ENCODE measurements at regions not wholly inside any gene's neighbourhood (a gene's known extent, or its start where the extent isn't known, plus 50 kb on each side); places are given as distances from the start of the nearest gene placed in this dataset.

DNA sequence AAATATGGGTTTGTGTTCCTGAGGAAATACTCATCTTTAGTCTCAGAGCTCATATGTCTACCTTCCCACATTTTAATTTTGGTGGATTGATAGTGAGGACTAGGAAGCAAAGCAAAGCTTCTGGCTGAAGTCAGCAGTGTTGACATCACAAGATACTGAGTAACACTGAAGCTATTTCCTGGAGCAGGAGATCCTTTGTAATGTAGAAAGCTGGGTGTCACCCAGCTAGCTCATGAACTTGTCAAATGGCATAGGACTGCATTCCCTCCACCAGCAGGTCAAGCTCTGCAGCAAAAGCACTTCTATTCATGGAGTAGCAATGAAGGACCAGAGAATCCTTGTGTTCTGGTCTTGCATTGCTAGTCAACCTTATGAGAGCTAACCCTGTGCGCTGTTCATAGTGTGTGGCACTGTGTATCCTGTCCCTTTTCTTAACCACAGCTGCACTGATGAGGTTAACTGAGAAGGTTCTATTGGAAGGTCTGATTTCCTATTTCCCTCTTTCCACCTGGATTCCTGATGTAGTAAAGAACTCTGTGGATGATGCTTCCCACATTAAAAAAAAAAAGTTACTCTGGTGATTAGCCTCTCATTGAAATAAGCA lies 94.8 kb upstream of the ZNF804B start:
- Histone ChIP-seq H3K4me1 (ENCODE audit: insufficient read depth) (peaks cover 27% of the 10 kb centered on the region), H3K27me3 (ENCODE audit: insufficient read depth) (no peaks in the 10 kb centered on the region), H3K27ac (ENCODE audit: low read depth) (peak overlapping the region; percentile 51; the same call in 1 of the 2 replicates), H3K4me2 (peak overlapping the region; percentile 48), H2AFZ (no peak overlapping the region), H3K79me2 (replicated peaks; ENCODE audit: insufficient read depth) (no peaks in the 10 kb centered on the region), H4K20me1 (replicated peaks; ENCODE audit: insufficient read depth) (no peaks in the 10 kb centered on the region), H3K36me3 (ENCODE audit: insufficient read depth) (no peaks in the 10 kb centered on the region), H3K4me3 (no peak overlapping the region), H3K9me2 (ENCODE audit: insufficient read depth) (0 out of 2 replicates have a peak, but pooled peaks cover 3% of the 10 kb centered on the region), H3F3A (replicated peaks; ENCODE audit: low read depth) (no peaks in the 10 kb centered on the region)
- peak; percentile 80 for DNase-seq (ENCODE audit: low spot score)
- no peaks in the 10 kb centered on the region for H3K36me3 Mint-ChIP-seq (ENCODE audit: low read depth)
- peak overlapping the region; percentile 77 for H3K27ac Mint-ChIP-seq
- H3K4me3 Mint-ChIP-seq: no peak overlapping the region; the same call in 2 of the 3 replicates
- H3K27me3 Mint-ChIP-seq (ENCODE audit: insufficient read depth, low read depth, poor library complexity): no peaks in the 10 kb centered on the region
- TF ChIP-seq ZNF114 (CRISPR knock-in tag; IDR thresholded peaks at IDR 0.05): 0 out of 2 replicates have a peak, but pooled peaks have one; percentile 40
- TF ChIP-seq ZNF331 (CRISPR knock-in tag; IDR thresholded peaks at IDR 0.05; ENCODE audit: low read depth): no peak
- peak; percentile 48; the same call in 1 of the 2 replicates for TF ChIP-seq CREB1 (CRISPR knock-in tag; IDR thresholded peaks at IDR 0.05; ENCODE audit: low read depth)
- no peak for TF ChIP-seq EZH2 (IDR thresholded peaks at IDR 0.05; ENCODE audit: low read depth, unreplicated experiment)
- no peak for TF ChIP-seq POLR2AphosphoS5 (IDR thresholded peaks at IDR 0.05; ENCODE audit: low read depth)
- TF ChIP-seq CTCF (conservative IDR thresholded peaks at IDR 0.05; ENCODE audit: low read depth in 2 of 2): no peak
- TF ChIP-seq STAT1 (IDR thresholded peaks at IDR 0.05; ENCODE audit: unreplicated experiment): no peak
- no peak for TF ChIP-seq EZH2phosphoT487 (IDR thresholded peaks at IDR 0.05; ENCODE audit: unreplicated experiment)
- TF ChIP-seq NANOG (IDR thresholded peaks at IDR 0.05; ENCODE audit: borderline replicate concordance): peak; percentile 22; the same call in 1 of the 2 replicates
- 0 out of 2 replicates have a peak, but pooled peaks have one; percentile 23 for TF ChIP-seq ETS1 (IDR thresholded peaks at IDR 0.05)
- no peak for TF ChIP-seq JUNB (IDR thresholded peaks at IDR 0.05; ENCODE audit: unreplicated experiment)
- TF ChIP-seq REST (IDR thresholded peaks at IDR 0.05; ENCODE audit: unreplicated experiment): no peak
- peak; percentile 98 for TF ChIP-seq ZNF462 (CRISPR knock-in tag; IDR thresholded peaks at IDR 0.05)
- H3K9me3 Mint-ChIP-seq: no peaks in the 10 kb centered on the region
- peaks cover 37% of the 10 kb centered on the region for H3K4me1 Mint-ChIP-seq
- ATAC-seq: peak; percentile 98
